ENCODE measurements at regions not wholly inside any gene's neighbourhood (a gene's known extent, or its start where the extent isn't known, plus 50 kb on each side); places are given as distances from the start of the nearest gene placed in this dataset.

- no peak for TF ChIP-seq YY1 (IDR thresholded peaks at IDR 0.05; ENCODE audit: insufficient read depth, insufficient read length)
- no peak for TF ChIP-seq ZNF274 (IDR thresholded peaks at IDR 0.05; ENCODE audit: low read depth, low read length)
- no peak for TF ChIP-seq SUZ12 (IDR thresholded peaks at IDR 0.05; ENCODE audit: extremely low read depth, insufficient read depth, insufficient read length)
Measured at GRCh38 chr18:70966419-70966818, 677.6 kb downstream of the SOCS6 start.
